ENCODE measurements at regions not wholly inside any gene's neighbourhood (a gene's known extent, or its start where the extent isn't known, plus 50 kb on each side); places are given as distances from the start of the nearest gene placed in this dataset.

- H3K4me3 Mint-ChIP-seq = no peak overlapping the region
- no peaks in the 10 kb centered on the region for H3K4me1 Mint-ChIP-seq
- H3K4me1 ChIP-seq (ENCODE audit: control insufficient read depth, insufficient read depth, low read length, poor library complexity, severe bottlenecking) = no peaks in the 10 kb centered on the region
- H3K27ac Mint-ChIP-seq = no peak overlapping the region
- no peaks in the 10 kb centered on the region for H3K36me3 Mint-ChIP-seq
- ATAC-seq (ENCODE audit: low read depth in 2 of 2) (no peak), DNase-seq (no peak)
- H3K36me3 ChIP-seq (ENCODE audit: control insufficient read depth, insufficient read depth, low read length) = no peaks in the 10 kb centered on the region
- H3K4me3 ChIP-seq (ENCODE audit: low read depth, low read length) = no peak overlapping the region
- no peaks in the 10 kb centered on the region for H3K27me3 ChIP-seq (ENCODE audit: control insufficient read depth, insufficient read depth, low read length)
- H3K27me3 Mint-ChIP-seq = no peaks in the 10 kb centered on the region
- H3K9me3 ChIP-seq (ENCODE audit: control insufficient read depth in 2 of 2, low read length in 2 of 2) = no peaks in the 10 kb centered on the region
- peaks cover 0 to 2% (median 0%) of the 10 kb centered on the region in 7 donors for H3K9me3 Mint-ChIP-seq
- H3K27ac ChIP-seq (ENCODE audit: insufficient read depth, low read length, poor library complexity, severe bottlenecking) = no peak overlapping the region
Measured at GRCh38 chr3:26078539-26078938, 288.6 kb downstream of the OXSM start.

DNA sequence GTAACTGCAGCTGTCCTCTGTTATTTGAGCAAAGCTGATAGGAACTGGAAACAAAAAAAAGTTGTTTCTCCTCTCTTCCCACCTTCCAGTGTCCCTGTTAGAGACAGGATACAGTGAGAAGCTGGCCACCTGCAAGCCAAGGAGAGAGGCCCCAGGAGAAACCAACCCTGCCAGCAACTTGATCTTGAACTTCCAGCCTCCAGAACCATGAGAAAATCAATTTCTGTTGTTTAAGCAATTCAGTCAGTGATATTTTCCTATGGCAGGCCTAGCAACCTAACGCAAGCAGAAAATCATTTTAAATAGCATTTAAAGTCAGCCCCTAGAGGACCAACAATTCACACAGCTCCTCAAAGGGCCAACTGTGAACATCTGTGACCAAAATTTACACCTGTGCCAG lies 291.3 kb downstream of the OXSM start:
- Mint-ChIP-seq H3K4me1 (no peaks in the 10 kb centered on the region), H3K36me3 (no peaks in the 10 kb centered on the region), H3K4me3 (no peak overlapping the region), H3K9me3 (peaks cover 0 to 6% (median under 1%) of the 10 kb centered on the region in 7 donors), H3K27me3 (no peaks in the 10 kb centered on the region), H3K27ac (no peak overlapping the region)
- DNase-seq (no peak), ATAC-seq (ENCODE audit: low read depth in 2 of 2) (no peak)
- Histone ChIP-seq H3K9me3 (ENCODE audit: control insufficient read depth in 2 of 2, low read length in 2 of 2) (no peaks in the 10 kb centered on the region), H3K36me3 (ENCODE audit: control insufficient read depth, insufficient read depth, low read length) (no peaks in the 10 kb centered on the region), H3K4me3 (ENCODE audit: low read depth, low read length) (no peak overlapping the region), H3K4me1 (ENCODE audit: control insufficient read depth, insufficient read depth, low read length, poor library complexity, severe bottlenecking) (no peaks in the 10 kb centered on the region), H3K27ac (ENCODE audit: insufficient read depth, low read length, poor library complexity, severe bottlenecking) (no peak overlapping the region), H3K27me3 (ENCODE audit: control insufficient read depth, insufficient read depth, low read length) (no peaks in the 10 kb centered on the region)

DNA sequence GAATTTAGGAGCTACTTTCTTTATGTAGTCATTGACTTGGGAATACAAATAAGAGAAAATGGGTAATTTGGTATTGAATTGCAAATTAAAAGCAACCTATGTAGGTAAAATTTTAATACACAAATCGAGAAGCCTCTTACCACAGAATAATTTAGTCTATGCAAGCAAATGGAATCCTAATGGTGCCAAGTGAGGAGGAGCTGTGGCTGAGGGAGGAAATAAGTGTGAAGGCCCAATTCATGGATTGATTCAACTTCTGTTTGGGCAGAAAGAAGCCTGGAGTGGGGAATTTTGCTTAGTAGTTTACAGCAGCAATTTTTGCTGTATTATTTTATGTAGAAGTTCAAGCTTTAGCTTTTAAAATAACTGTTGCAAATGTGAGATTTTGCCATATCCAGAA lies 291.9 kb downstream of the OXSM start:
- no peak overlapping the region for H3K4me3 ChIP-seq (ENCODE audit: low read depth, low read length)
- no peak overlapping the region for H3K27ac ChIP-seq (ENCODE audit: insufficient read depth, low read length, poor library complexity, severe bottlenecking)
- Mint-ChIP-seq H3K4me3 (no peak overlapping the region), H3K4me1 (no peaks in the 10 kb centered on the region), H3K27ac (no peak overlapping the region), H3K9me3 (peaks cover 2 to 12% (median 4%) of the 10 kb centered on the region in 7 donors), H3K36me3 (no peaks in the 10 kb centered on the region), H3K27me3 (no peaks in the 10 kb centered on the region)
- H3K36me3 ChIP-seq (ENCODE audit: control insufficient read depth, insufficient read depth, low read length) = no peaks in the 10 kb centered on the region
- DNase-seq (no peak), ATAC-seq (ENCODE audit: low read depth in 2 of 2) (no peak)
- no peaks in the 10 kb centered on the region for H3K9me3 ChIP-seq (ENCODE audit: control insufficient read depth in 2 of 2, low read length in 2 of 2)
- no peaks in the 10 kb centered on the region for H3K27me3 ChIP-seq (ENCODE audit: control insufficient read depth, insufficient read depth, low read length)
- no peaks in the 10 kb centered on the region for H3K4me1 ChIP-seq (ENCODE audit: control insufficient read depth, insufficient read depth, low read length, poor library complexity, severe bottlenecking)

DNA sequence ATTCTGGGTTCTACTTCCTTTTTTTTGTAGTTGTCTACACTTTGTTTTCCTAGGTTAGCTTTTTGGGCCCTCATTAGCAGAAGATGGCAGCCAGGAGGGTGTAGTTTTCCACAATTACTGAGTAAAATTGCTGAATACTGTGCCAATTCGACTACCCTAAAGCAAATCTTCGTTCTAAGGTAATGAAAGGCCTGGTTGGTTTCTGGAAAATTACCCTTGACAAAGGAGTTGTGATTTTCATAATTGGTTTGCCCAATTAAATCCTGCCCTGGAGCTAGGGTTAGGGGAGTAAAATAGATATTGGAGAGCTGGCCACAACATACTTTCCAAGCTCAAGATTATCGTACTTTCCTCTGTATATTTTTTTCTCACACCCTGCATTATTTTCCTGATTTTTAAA lies 293.0 kb downstream of the OXSM start:
- no peak overlapping the region for H3K4me3 ChIP-seq (ENCODE audit: low read depth, low read length)
- DNase-seq = no peak
- H3K4me1 ChIP-seq (ENCODE audit: control insufficient read depth, insufficient read depth, low read length, poor library complexity, severe bottlenecking) = no peaks in the 10 kb centered on the region
- Mint-ChIP-seq H3K4me3 (no peak overlapping the region), H3K4me1 (no peaks in the 10 kb centered on the region), H3K27ac (no peak overlapping the region), H3K9me3 (peaks cover 2 to 16% (median 6%) of the 10 kb centered on the region in 7 donors), H3K36me3 (no peaks in the 10 kb centered on the region), H3K27me3 (no peaks in the 10 kb centered on the region)
- no peaks in the 10 kb centered on the region for H3K36me3 ChIP-seq (ENCODE audit: control insufficient read depth, insufficient read depth, low read length)
- peaks cover 0 to 7% of the 10 kb centered on the region in 2 experiments for H3K9me3 ChIP-seq (ENCODE audit: control insufficient read depth in 2 of 2, low read length in 2 of 2)
- H3K27ac ChIP-seq (ENCODE audit: insufficient read depth, low read length, poor library complexity, severe bottlenecking) = no peak overlapping the region
- no peak for ATAC-seq (ENCODE audit: low read depth in 2 of 2)
- H3K27me3 ChIP-seq (ENCODE audit: control insufficient read depth, insufficient read depth, low read length) = no peaks in the 10 kb centered on the region

DNA sequence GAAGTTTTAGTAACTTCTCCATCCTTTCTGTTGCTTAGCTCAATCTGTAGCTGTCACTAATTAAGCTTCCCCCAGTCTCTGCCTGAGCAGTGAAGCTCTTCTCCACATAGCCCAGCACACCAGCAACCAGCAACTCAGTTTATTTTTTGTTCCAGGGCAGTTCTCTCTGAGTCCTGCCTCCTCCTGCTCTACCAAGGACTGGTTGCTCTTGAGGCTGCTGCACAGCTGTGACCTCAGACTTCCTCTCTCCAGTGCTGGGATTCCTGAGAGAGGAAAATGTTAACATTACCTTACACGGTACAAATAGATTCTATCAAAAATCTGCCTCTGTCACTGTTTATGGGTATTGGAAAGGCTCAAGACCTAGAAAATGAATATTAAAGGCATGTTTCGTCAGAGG lies 294.7 kb downstream of the OXSM start:
- H3K4me1 ChIP-seq (ENCODE audit: control insufficient read depth, insufficient read depth, low read length, poor library complexity, severe bottlenecking) = no peaks in the 10 kb centered on the region
- no peak overlapping the region for H3K4me3 Mint-ChIP-seq

DNA sequence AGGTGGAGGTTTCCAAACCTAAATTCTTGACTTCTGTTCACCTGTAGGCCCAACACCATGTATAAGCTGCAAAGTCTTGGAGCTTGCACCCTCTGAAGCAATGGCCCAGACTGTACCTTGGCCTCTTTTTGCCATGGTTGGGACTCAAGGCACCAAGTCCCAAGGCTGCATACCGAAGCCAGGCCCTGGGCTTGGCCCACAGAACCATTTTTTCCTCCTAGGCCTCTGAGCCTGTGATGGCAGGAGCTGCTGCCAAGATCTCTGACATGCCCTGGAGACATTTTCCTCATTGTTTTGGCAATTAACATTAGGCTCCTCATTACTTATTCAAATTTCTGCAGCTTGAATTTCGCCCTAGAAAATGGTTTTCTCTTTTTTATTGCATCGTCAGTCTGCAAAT lies 297.9 kb downstream of the OXSM start:
- DNase-seq = no peak
- H3K4me3 ChIP-seq (ENCODE audit: low read depth, low read length) = no peak overlapping the region
- Mint-ChIP-seq H3K36me3 (no peaks in the 10 kb centered on the region), H3K4me3 (no peak overlapping the region), H3K4me1 (no peaks in the 10 kb centered on the region), H3K9me3 (peaks cover 5 to 37% (median 9%) of the 10 kb centered on the region in 7 donors), H3K27ac (no peak overlapping the region), H3K27me3 (no peaks in the 10 kb centered on the region)
- no peaks in the 10 kb centered on the region for H3K36me3 ChIP-seq (ENCODE audit: control insufficient read depth, insufficient read depth, low read length)
- no peak for ATAC-seq (ENCODE audit: low read depth in 2 of 2)
- no peaks in the 10 kb centered on the region for H3K27me3 ChIP-seq (ENCODE audit: control insufficient read depth, insufficient read depth, low read length)
- H3K9me3 ChIP-seq (ENCODE audit: control insufficient read depth in 2 of 2, low read length in 2 of 2) = peaks cover 0 to 7% of the 10 kb centered on the region in 2 experiments
- H3K4me1 ChIP-seq (ENCODE audit: control insufficient read depth, insufficient read depth, low read length, poor library complexity, severe bottlenecking) = no peaks in the 10 kb centered on the region
- no peak overlapping the region for H3K27ac ChIP-seq (ENCODE audit: insufficient read depth, low read length, poor library complexity, severe bottlenecking)

More for the DNA sequence above, 294.7 kb downstream of the OXSM start:
- H3K9me3 Mint-ChIP-seq = peaks cover 5 to 29% (median 9%) of the 10 kb centered on the region in 7 donors
- Histone ChIP-seq H3K36me3 (ENCODE audit: control insufficient read depth, insufficient read depth, low read length) (no peaks in the 10 kb centered on the region), H3K27me3 (ENCODE audit: control insufficient read depth, insufficient read depth, low read length) (no peaks in the 10 kb centered on the region), H3K4me3 (ENCODE audit: low read depth, low read length) (no peak overlapping the region), H3K27ac (ENCODE audit: insufficient read depth, low read length, poor library complexity, severe bottlenecking) (no peak overlapping the region), H3K9me3 (ENCODE audit: control insufficient read depth in 2 of 2, low read length in 2 of 2) (peaks cover 0 to 7% of the 10 kb centered on the region in 2 experiments)
- ATAC-seq (ENCODE audit: low read depth in 2 of 2) (no peak), DNase-seq (no peak)
- no peak overlapping the region for H3K27ac Mint-ChIP-seq
- H3K27me3 Mint-ChIP-seq = no peaks in the 10 kb centered on the region
- no peaks in the 10 kb centered on the region for H3K4me1 Mint-ChIP-seq
- no peaks in the 10 kb centered on the region for H3K36me3 Mint-ChIP-seq

DNA sequence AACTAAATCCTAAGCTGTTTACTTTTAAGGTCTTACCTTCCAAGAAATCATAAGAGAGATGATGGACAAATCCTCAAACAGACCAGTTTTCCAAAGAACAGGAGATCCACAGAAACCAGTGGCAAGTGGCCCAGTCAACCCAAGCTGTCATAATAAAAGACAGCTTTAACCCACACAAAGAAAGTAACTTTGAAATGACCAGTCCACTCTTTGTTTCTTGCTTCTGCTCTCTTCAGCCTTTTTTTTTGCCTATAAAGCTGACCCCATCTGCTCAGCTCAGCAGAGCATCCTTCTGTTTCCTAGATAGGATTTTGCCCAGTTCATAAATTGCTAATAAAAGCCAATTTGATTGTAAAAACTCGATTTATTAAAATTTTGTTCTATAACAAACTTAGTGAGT lies 299.4 kb downstream of the OXSM start:
- H3K27ac Mint-ChIP-seq = no peak overlapping the region
- no peak for ATAC-seq (ENCODE audit: low read depth in 2 of 2)
- H3K4me3 ChIP-seq (ENCODE audit: low read depth, low read length) = no peak overlapping the region
- H3K27me3 Mint-ChIP-seq = no peaks in the 10 kb centered on the region
- H3K4me1 Mint-ChIP-seq = no peaks in the 10 kb centered on the region
- no peaks in the 10 kb centered on the region for H3K27me3 ChIP-seq (ENCODE audit: control insufficient read depth, insufficient read depth, low read length)
- no peak overlapping the region for H3K27ac ChIP-seq (ENCODE audit: insufficient read depth, low read length, poor library complexity, severe bottlenecking)
- no peaks in the 10 kb centered on the region for H3K36me3 ChIP-seq (ENCODE audit: control insufficient read depth, insufficient read depth, low read length)
- peaks cover 7 to 46% (median 14%) of the 10 kb centered on the region in 7 donors for H3K9me3 Mint-ChIP-seq
- no peak overlapping the region for H3K4me3 Mint-ChIP-seq
- H3K9me3 ChIP-seq (ENCODE audit: control insufficient read depth in 2 of 2, low read length in 2 of 2) = peaks cover 0 to 7% of the 10 kb centered on the region in 2 experiments
- H3K36me3 Mint-ChIP-seq = no peaks in the 10 kb centered on the region
- DNase-seq = no peak
- no peaks in the 10 kb centered on the region for H3K4me1 ChIP-seq (ENCODE audit: control insufficient read depth, insufficient read depth, low read length, poor library complexity, severe bottlenecking)

- Histone ChIP-seq H3K36me3 (ENCODE audit: control insufficient read depth, insufficient read depth, low read length) (no peaks in the 10 kb centered on the region), H3K4me3 (ENCODE audit: low read depth, low read length) (no peak overlapping the region), H3K27me3 (ENCODE audit: control insufficient read depth, insufficient read depth, low read length) (no peaks in the 10 kb centered on the region), H3K9me3 (ENCODE audit: control insufficient read depth in 2 of 2, low read length in 2 of 2) (peaks cover 0 to 7% of the 10 kb centered on the region in 2 experiments), H3K4me1 (ENCODE audit: control insufficient read depth, insufficient read depth, low read length, poor library complexity, severe bottlenecking) (no peaks in the 10 kb centered on the region), H3K27ac (ENCODE audit: insufficient read depth, low read length, poor library complexity, severe bottlenecking) (no peak overlapping the region)
- Mint-ChIP-seq H3K9me3 (peaks cover 8 to 43% (median 16%) of the 10 kb centered on the region in 7 donors), H3K36me3 (no peaks in the 10 kb centered on the region), H3K27me3 (no peaks in the 10 kb centered on the region), H3K27ac (no peak overlapping the region), H3K4me3 (no peak overlapping the region), H3K4me1 (no peaks in the 10 kb centered on the region)
- DNase-seq (no peak), ATAC-seq (ENCODE audit: low read depth in 2 of 2) (no peak)
Measured at GRCh38 chr3:26090589-26090988, 300.7 kb downstream of the OXSM start.

Data from CD4-positive, CD25-positive, alpha-beta regulatory T cell (primary cell).